Transverse colon (tissue), 4 donors: ENCODE measurements at regions not wholly inside any gene's neighbourhood (a gene's known extent, or its start where the extent isn't known, plus 50 kb on each side); places are given as distances from the start of the nearest gene placed in this dataset.
A peak's percentile ranks its signal among the peaks of the same experiment; 100 is the strongest.

ENCODE experiments used
- DNase-seq: peaks from one replicate; pipeline ENCODE4 v3.0.0-alpha.2; 2019
- H3K27ac ChIP-seq, 4 donors: fragments of 200-600 bp; sonication (generic); 2 replicates each; pipeline ENCODE4 v1.5.1; 2016 to 2018; ENCODE audit warnings: inconsistent platforms in 4 of 4
- H3K27me3 ChIP-seq: fragments of 200-600 bp; sonication (generic); 2 replicates; pipeline ENCODE4 v1.5.1; 2017; ENCODE audit warnings: inconsistent platforms
- H3K36me3 ChIP-seq, 4 donors: fragments of 200-600 bp; sonication (generic); 2 replicates each; pipeline ENCODE4 v1.5.1; 2017 to 2019; ENCODE audit warnings: inconsistent platforms in 4 of 4
- H3K4me1 ChIP-seq, 4 donors: fragments of 200-600 bp; sonication (generic); 2 replicates each; pipeline ENCODE4 v1.5.1; 2017 to 2020; ENCODE audit warnings: inconsistent platforms in 4 of 4
- H3K4me3 ChIP-seq, 4 donors: fragments of 200-600 bp; sonication (generic); 1 replicate in 1 of 4; 2 replicates in 3 of 4; pipeline versions ENCODE4 v1.5.1 to v1.6.1; 2017 to 2019; ENCODE audit warnings: inconsistent platforms in 4 of 4
- H3K9me3 ChIP-seq, 2 donors: fragments of 200-600 bp; sonication (generic); 2 replicates each; pipeline ENCODE4 v1.5.1; 2017 to 2019; ENCODE audit warnings: inconsistent platforms in 2 of 2
- CTCF ChIP-seq, 5 experiments: fragments of 200-600 bp in 3 of 5; fragments of 450-650 bp in 2 of 5; sonication (generic) in 3 of 5; IDR thresholded peaks; 1 replicate in 2 of 5; 2 replicates in 3 of 5; pipeline ENCODE4 v1.5.1; 2016 to 2017; ENCODE audit warnings: antibody characterized with exemption in 5 of 5, inconsistent platforms in 3 of 5, mild to moderate bottlenecking in 2 of 5, moderate library complexity in 1 of 5
- EP300 ChIP-seq: sonication (generic); formaldehyde crosslinking; IDR thresholded peaks from one replicate; pipeline ENCODE4 v1.6.1; 2017; ENCODE audit warnings: antibody characterized with exemption, low read depth
- POLR2A ChIP-seq: fragments of 450-650 bp; IDR thresholded peaks from one replicate; pipeline ENCODE4 v1.6.1; 2016; ENCODE audit warnings: antibody characterized with exemption, mild to moderate bottlenecking, moderate library complexity
- POLR2AphosphoS5 ChIP-seq, 3 donors: sonication (generic); formaldehyde crosslinking; IDR thresholded peaks; one replicate each; pipeline ENCODE4 v1.6.1; 2016; ENCODE audit warnings: antibody characterized with exemption in 3 of 3
- WGBS, 2 donors: methylation state at CpG; one replicate each; pipeline ENCODE4 v1.1.5; 2018; ENCODE audit warnings: low coverage in 1 of 2; 5-methylcytosine and 5-hydroxymethylcytosine counted together
- in situ Hi-C, 4 donors: fragments of 200-750 bp; cut with MboI; loops; one replicate each; pipeline versions ENCODE4 v1.15.0 to v1.15.1; 2017; ENCODE audit warnings: low sequenced_read_pairs in 3 of 4, low pct_ligation_motif_present in 1 of 4, low pct_unique_long_range_greater_than_20kb in 1 of 4
- intact Hi-C: fragments of 100-400 bp; cut with DNase I; formaldehyde crosslinking; loops from one replicate; pipeline ENCODE4 v1.15.1; 2023; ENCODE audit warnings: low total_unique reads

- no peak for DNase-seq
- WGBS, 2 donors: 14 to 27% methylated on average over 1 of the region's 1 CpG
- Histone ChIP-seq H3K4me3 (no peak overlapping the region), H3K27ac (no peak overlapping the region), H3K36me3 (no peaks in the 10 kb centered on the region), H3K9me3 (no peaks in the 10 kb centered on the region), H3K4me1 (no peaks in the 10 kb centered on the region), H3K27me3 (no peaks in the 10 kb centered on the region)
- TF ChIP-seq CTCF (IDR thresholded peaks at IDR 0.05): peak; percentile 64 to 81 (median 69)
- no peak for TF ChIP-seq POLR2AphosphoS5 (IDR thresholded peaks at IDR 0.05)
- intact Hi-C loops (no loop called here), in situ Hi-C loops (loop anchor here (5.0 to 10.0 kb wide), 2 partner anchors 312 to 314 kb away; no protein-coding TSS in a partner anchor)
Observed at GRCh38 chr6:55980627-55981211, 105.3 kb upstream of the BMP5 start.

GRCh38 chr6:55979526-55979925, 104.1 kb upstream of the BMP5 start:
- Histone ChIP-seq H3K9me3 (no peaks in the 10 kb centered on the region), H3K4me1 (no peaks in the 10 kb centered on the region), H3K27me3 (no peaks in the 10 kb centered on the region), H3K36me3 (no peaks in the 10 kb centered on the region), H3K27ac (no peak overlapping the region), H3K4me3 (no peak overlapping the region)
- in situ Hi-C loops (no loop called here), intact Hi-C loops (no loop called here)
- DNase-seq: no peak
- no peak for TF ChIP-seq CTCF (IDR thresholded peaks at IDR 0.05)
- no peak for TF ChIP-seq POLR2AphosphoS5 (IDR thresholded peaks at IDR 0.05)
- TF ChIP-seq POLR2A: no peak
- TF ChIP-seq EP300: no peak

GRCh38 chr6:55977959-55978665, 102.7 kb upstream of the BMP5 start:
- Histone ChIP-seq H3K27me3 (no peaks in the 10 kb centered on the region), H3K4me1 (no peaks in the 10 kb centered on the region), H3K4me3 (no peak overlapping the region), H3K9me3 (no peaks in the 10 kb centered on the region), H3K27ac (no peak overlapping the region), H3K36me3 (no peaks in the 10 kb centered on the region)
- WGBS, 2 donors: 75 to 100% methylated on average over 1 to 2 of the region's 2 CpGs
- TF ChIP-seq POLR2A (no peak), CTCF (IDR thresholded peaks at IDR 0.05) (no peak), EP300 (no peak)
- DNase-seq: no peak
- in situ Hi-C loops: no loop called here
- intact Hi-C loops: no loop called here

- DNase-seq: no peak
- intact Hi-C loops (no loop called here), in situ Hi-C loops (no loop called here)
- Histone ChIP-seq H3K27ac (no peak overlapping the region), H3K4me3 (no peak overlapping the region), H3K27me3 (no peaks in the 10 kb centered on the region), H3K4me1 (no peaks in the 10 kb centered on the region), H3K36me3 (no peaks in the 10 kb centered on the region), H3K9me3 (no peaks in the 10 kb centered on the region)
- 25 to 26% methylated on average over 1 of the region's 1 CpG for WGBS, 2 donors
- no peak for TF ChIP-seq CTCF (IDR thresholded peaks at IDR 0.05)
- TF ChIP-seq POLR2AphosphoS5 (IDR thresholded peaks at IDR 0.05): no peak
- TF ChIP-seq EP300: no peak
- TF ChIP-seq POLR2A: no peak
Observed at GRCh38 chr6:55974688-55975087, 99.3 kb upstream of the BMP5 start.
